Kidney tubule cell (primary cell): ENCODE measurements at regions not wholly inside any gene's neighbourhood (a gene's known extent, or its start where the extent isn't known, plus 50 kb on each side); places are given as distances from the start of the nearest gene placed in this dataset.

Experiments used
- DNase-seq: peaks from one replicate; pipeline ENCODE4 v3.0.0-alpha.2; 2018; ENCODE audit warnings: low spot score

GRCh38 chr6:1482381-1483166 lies 93.2 kb downstream of the FOXF2 start:
- peak; percentile 67 for DNase-seq

- peak; percentile 84 for DNase-seq
Observed at GRCh38 chr6:1485678-1486077, 96.3 kb downstream of the FOXF2 start.

DNA sequence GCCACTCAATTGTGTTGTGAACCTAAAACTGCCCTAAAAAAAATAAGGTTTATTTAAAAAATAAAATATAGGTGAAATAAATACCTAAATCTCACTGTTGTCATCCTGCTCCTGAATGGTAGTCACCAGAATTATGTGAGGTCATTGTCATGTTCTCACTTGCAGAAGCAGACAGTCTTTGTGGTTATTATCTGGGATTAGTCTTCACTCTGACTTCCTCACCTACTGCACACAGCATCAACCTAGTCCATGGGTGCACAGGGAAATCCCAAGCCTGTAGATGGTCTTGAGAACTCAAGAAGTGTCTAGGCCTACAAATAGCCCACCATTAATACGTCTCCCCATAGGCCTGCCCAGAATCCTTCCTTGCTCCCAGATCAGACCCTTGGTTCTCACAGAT lies 97.0 kb downstream of the FOXF2 start:
- no peak for DNase-seq

DNA sequence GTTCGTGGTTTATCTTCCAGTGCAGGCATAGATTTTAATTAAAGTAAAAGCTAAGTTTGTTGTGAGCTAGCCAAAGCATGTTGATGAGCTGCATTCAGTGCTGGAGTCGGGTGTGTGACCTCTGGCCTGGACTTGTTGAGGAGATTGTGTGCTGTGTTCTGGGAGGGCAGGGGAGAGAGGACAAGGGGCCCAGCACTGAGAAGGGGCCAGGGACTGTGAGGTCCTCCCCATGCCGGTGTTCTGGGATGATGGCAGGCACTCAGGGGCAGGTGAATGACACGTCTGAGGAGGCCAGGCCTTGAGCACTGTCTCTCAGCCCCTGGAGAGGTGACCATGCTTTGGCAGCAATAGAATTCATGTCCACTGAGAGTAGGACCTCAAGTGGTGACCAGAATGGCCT lies 97.9 kb downstream of the FOXF2 start:
- DNase-seq, result no peak

DNA sequence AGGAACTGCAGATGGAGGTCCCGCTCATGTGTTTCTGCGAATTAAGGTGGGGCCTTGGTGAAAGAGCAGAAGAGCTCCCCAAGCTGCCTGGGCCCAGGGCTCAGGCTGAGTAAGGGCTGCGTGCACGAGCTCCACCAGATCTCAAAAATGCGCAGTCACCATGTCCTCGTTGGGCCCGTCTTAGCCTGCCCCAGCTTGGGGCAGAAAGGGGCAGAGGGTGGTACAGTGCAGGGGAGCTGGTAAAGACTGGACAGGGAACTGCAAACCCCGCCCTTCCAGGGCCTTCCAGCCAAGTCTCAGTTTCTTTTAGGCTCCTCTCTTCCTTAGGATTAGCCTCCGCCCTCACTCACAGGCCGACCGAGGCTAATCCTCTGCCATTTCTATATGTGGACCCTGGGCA lies 101.6 kb downstream of the FOXF2 start:
- DNase-seq, result no peak

DNA sequence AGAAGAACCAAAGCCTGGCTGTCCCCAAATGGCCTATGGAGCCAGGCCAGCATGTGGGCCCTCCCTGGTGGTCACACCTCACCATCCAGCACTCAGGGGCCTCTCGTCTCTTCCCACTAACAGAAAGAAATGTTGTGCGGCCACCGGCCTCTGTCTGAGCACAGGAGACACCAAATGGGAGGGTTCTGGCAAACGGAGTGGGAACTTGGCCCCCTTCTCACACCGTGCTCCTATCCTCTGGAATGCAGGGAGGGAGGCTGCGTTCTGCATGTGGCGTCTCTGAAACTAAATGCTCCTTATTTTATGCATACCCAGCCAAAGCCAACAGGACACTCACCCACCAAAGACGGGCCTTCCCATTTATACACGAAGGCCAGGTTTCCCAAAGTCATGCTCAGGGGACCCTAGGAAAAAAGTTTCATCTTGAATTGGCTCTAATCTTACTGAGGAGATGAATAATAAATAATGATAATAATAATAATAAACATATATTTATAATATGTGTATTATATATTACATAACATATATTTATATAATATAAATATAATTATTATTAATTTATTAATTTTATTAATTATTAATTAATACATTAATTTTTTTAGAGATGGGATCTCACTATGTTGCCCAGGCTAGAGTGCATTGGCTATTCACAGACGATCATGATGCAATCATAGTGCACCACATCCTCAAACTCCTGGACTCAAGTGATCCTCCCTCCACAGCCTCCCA lies 102.4 kb downstream of the FOXF2 start:
- no peak for DNase-seq

DNA sequence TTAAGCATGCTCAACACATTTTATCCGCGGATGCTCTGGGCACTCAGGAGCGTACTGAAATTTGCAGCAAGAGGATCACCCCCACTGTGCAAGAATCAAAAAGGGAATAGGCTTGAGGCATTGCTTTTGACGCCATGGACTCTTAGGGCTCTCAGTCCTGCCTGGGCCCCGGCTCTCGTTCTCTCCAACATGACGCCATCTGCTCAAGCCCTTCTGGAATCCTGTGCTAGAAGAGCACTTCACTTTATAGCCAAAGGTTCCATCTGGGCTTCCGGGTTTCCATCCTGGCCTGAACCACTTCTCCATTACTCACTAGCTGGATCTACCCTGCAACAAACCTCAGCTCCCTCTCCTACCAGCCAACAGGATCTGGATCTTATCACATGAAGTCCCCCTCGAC lies 105.3 kb downstream of the FOXF2 start:
- no peak for DNase-seq

GRCh38 chr6:1495344-1495743 lies 106.0 kb downstream of the FOXF2 start:
- DNase-seq, result no peak

- DNase-seq, result no peak
Observed at GRCh38 chr6:1496092-1496491, 106.7 kb downstream of the FOXF2 start.

- no peak for DNase-seq
Observed at GRCh38 chr6:1496836-1497760, 107.7 kb downstream of the FOXF2 start.

DNA sequence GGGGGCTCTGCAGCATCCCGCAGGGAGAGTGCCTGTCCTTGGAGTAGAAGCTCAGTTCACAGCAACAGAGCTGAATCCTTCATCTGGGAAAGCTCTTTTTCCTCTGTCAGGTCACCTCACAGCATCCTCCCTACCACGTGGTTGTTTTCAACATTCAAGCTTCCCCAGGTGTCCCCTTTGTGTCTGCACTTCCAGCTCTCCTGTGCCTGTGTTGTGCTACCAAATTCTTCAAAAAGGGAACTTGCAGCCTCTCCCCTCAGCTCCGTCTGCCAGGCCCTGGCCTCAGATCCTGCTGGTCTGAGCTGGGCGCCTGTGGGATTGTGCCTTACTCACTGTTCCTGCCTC lies 108.4 kb downstream of the FOXF2 start:
- no peak for DNase-seq

DNA sequence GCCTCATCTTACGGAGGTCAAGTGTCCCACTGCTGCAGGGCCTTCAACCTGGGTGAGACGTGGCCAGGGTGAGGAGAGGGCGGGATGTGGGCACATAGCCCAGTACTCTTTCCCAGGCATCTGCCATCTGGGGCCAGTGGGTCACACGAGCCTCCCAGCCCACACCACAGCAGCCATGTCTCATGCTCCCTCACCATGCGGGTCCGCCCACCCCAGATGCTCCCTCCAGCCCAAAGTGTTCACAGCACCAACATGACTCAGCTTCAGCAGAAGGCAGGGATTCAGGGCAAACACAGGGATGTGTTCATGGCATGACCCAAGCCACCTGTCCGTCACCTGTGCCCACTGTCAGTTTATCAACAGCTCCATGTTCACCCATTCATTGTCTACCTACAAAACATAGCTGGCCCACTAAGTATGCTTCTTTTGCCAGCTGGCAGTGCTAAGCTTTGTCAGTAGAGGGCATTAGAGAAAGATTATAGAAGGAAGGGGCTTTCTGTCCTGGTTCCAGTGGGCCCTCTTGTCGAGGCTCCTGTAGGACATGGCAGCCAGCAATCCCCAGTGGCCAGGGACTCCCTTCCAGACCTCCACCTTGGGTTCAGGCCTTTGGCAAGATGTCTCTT lies 109.2 kb downstream of the FOXF2 start:
- no peak for DNase-seq

GRCh38 chr6:1499777-1500176 lies 109.9 kb upstream of the FOXC1 start:
- DNase-seq, result no peak

DNA sequence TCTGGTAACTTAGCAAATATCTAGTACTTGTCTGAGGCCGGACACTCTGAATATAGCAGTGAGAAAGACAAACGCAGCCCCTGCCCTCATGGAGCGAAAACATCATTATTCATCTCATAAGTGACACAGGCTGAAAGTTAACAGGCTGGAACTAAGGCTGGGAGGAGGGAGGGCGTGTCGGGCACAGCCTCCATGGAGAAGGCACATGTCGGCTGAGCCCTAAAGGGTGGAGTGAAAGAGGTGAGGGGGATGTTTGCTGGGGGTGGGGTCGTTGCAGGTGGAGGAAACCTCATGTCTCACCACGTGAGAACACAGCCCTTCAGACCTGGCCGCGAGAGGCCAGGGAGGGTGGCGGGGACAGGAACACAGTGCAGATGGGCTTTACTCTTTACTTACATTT lies 108.8 kb upstream of the FOXC1 start:
- no peak for DNase-seq

DNA sequence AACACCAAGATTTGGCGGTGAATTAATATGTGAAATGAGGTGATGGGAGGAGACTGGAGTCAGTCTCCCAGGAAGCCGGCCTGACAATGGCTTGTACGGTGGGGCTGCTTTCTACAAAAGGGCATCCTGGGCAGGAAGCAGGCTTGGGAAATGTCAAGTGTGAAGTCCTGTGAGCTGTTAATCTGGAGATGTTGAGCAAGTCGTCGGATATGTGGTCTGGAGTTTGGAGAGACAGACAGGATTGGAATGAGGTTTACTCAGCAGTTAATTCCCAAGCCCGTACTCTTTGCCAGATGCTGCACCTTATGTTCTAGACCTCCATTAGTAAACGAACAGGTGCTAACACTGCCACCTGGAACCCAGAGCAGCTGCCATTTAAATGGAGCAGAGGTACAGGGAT lies 107.7 kb upstream of the FOXC1 start:
- DNase-seq, result no peak

DNA sequence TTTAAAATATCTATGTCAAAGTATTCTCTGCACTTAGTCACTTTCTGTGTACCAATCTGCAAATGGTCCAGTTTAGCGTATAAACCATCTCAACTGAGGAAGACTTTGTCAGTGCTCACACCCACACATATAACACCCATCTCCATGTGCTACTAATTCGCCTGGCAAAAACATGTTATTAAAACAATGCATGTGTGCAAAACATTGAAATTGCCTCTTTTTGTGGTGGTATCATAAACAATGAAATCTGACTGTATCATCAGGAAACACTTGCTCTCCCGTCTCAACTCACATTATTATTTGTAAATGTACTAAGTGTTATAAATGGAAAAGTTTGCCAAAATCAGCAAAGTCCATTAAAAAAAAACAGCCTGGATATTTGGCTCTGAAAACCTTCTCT lies 105.9 kb upstream of the FOXC1 start:
- DNase-seq, result no peak

GRCh38 chr6:1504465-1504864 lies 105.2 kb upstream of the FOXC1 start:
- DNase-seq, result no peak

DNA sequence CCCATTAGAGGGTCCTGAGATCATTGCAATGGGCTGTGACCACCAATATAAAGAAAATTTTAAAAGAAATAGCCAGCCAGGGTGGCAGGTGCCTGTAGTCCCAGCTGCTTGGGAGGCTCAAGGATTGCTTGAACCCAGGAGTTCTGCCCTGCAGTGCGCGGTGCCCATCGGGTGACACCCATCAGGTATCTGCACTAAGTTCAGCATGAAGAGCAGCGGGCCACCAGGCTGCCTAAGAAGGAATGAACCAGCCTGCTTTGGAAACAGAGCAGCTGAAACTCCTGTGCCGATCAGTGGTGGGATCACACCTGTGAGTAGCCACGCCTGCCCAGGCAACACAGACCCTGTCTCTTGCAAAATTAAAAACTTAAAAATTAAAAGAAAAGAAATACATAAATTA lies 102.5 kb upstream of the FOXC1 start:
- DNase-seq, result no peak

GRCh38 chr6:1509241-1509640 lies 100.5 kb upstream of the FOXC1 start:
- no peak for DNase-seq

DNA sequence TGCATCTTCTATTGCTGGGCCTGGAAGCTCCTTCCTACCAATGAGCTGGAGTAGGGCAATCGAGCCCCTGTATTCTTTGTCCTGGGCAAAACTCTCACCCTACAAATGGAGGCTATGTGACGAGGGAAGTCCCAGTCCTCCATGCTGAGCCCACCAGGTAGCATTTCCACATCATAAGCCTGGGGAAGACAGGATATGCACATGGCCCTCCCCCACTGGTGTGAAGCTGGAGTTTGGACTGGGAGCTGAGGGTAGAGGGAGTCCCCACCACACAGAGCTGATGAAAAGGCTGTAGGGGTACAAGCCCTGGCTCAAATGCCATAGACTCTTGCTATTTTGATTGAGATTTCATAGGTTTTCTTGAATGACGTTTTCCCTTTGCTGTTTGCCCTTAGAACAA lies 99.5 kb upstream of the FOXC1 start:
- no peak for DNase-seq

DNA sequence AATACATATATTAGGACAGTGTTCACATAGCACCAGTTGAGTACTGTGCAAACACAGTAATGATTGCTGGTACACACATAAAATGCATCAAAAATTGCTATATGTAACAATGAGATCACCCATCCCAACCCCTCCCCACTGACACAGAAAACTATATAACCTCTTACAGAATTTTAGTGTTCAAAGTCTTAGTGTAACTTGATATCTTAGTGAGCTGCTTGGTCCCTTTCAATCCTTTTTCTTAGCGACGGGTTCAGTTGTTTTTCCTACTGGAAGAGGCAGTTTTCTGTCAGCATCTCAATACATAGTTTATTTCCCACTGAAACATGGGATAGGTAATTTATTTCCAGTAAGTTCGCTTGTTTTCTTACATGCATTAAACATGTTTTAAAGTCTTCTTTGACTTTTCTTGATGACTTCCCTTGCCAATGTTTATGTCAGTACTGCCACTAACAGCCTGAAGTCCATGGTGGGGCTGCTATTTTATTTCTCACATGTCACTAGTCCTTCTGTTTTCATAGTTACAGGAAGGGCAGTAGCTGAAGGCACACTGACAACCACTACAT lies 96.4 kb upstream of the FOXC1 start:
- no peak for DNase-seq

DNA sequence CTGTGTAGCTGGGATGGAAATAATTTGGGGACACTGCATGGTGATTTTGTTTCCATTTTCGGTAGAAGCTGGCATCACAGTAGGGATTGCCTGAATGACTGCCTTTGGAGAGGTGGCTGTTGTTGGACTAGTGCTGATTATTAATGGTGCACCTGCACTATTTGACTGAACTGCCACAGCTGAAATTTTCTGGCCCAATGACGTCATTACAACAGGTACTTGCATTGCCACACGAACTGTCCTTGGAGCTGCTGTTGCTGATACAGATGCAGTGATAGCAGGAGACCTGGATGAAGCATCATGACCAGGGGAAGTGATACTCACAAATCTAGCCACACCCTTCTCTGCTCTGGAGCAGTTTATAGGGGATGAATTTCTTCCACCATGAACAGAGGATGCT lies 95.6 kb upstream of the FOXC1 start:
- no peak for DNase-seq
